H1 (cell line): ENCODE measurements at regions not wholly inside any gene's neighbourhood (a gene's known extent, or its start where the extent isn't known, plus 50 kb on each side); places are given as distances from the start of the nearest gene placed in this dataset.

ENCODE experiments used
- CTCF ChIA-PET: fragments of 300-600 bp; sonication (Branson Sonifier 250); formaldehyde crosslinking; loops from one replicate; lab custom pipeline; 2021; ENCODE audit not compliant: partially characterized antibody; lab: Charles Lee
- POLR2A ChIA-PET: fragments of 300-600 bp; sonication (Branson Sonifier 250); formaldehyde crosslinking; loops from one replicate; lab custom pipeline; 2021; ENCODE audit warnings: inconsistent platforms; ENCODE audit not compliant: partially characterized antibody; lab: Charles Lee
- DNase-seq, 2 experiments: peaks; one replicate each; pipeline versions ENCODE4 v3.0.0 to v3.0.0-alpha.2; 2010 to 2022; ENCODE audit warnings: low spot score in 2 of 2, low read depth in 1 of 2, mixed read lengths in 1 of 2
- FAIRE-seq: peaks from 2 replicates; lab custom pipeline; 2011; peaks lifted over from hg19 to GRCh38; lab: Jason Lieb, UNC
- H2AFZ ChIP-seq: 2 replicates; pipeline ENCODE4 v1.8.1; 2012; ENCODE audit warnings: low read length, inconsistent platforms
- H2AK5ac ChIP-seq: 2 replicates; pipeline ENCODE4 v1.6.1; 2013; ENCODE audit warnings: low read depth, low read length
- H2BK120ac ChIP-seq: replicated peaks from 2 replicates; pipeline ENCODE3; 2013; ENCODE audit warnings: low read depth, low read length, inconsistent platforms
- H2BK12ac ChIP-seq: 2 replicates; pipeline ENCODE4 v1.6.1; 2013; ENCODE audit warnings: low read depth, low read length
- H2BK15ac ChIP-seq: 2 replicates; pipeline ENCODE4 v1.6.1; 2013; ENCODE audit warnings: low read length
- H2BK20ac ChIP-seq: 2 replicates; pipeline ENCODE4 v1.6.1; 2013; ENCODE audit warnings: low read length
- H2BK5ac ChIP-seq: 2 replicates; pipeline ENCODE4 v1.6.1; 2013; ENCODE audit warnings: low read depth, low read length
- H3K14ac ChIP-seq: 2 replicates; pipeline ENCODE4 v1.6.1; 2013; ENCODE audit warnings: inconsistent platforms; ENCODE audit not compliant: insufficient read length
- H3K18ac ChIP-seq: 2 replicates; pipeline ENCODE4 v1.6.1; 2013; ENCODE audit warnings: low read length; ENCODE audit errors: extremely low read depth
- H3K23ac ChIP-seq: 2 replicates; pipeline ENCODE4 v1.6.1; 2013; ENCODE audit warnings: inconsistent platforms; ENCODE audit not compliant: insufficient read length
- H3K23me2 ChIP-seq: 2 replicates; pipeline ENCODE4 v1.6.1; 2013; ENCODE audit warnings: low read depth, low read length
- H3K27ac ChIP-seq: 2 replicates; pipeline ENCODE4 v1.6.1; 2011; ENCODE audit warnings: low read depth, low read length, inconsistent platforms
- H3K27me3 ChIP-seq, 4 experiments: replicated peaks in 1 of 4; 1 replicate in 1 of 4; 2 replicates in 3 of 4; pipeline versions ENCODE4 v1.6.1 to v1.8.1; 2011 to 2013; ENCODE audit warnings: low read length in 3 of 4, mild to moderate bottlenecking in 3 of 4, inconsistent platforms in 2 of 4, mixed read lengths in 2 of 4, moderate library complexity in 1 of 4; ENCODE audit not compliant: control insufficient read depth in 3 of 4, insufficient read depth in 3 of 4; ENCODE audit errors: extremely low read depth in 1 of 4
- H3K36me3 ChIP-seq, 4 experiments: 2 replicates each; pipeline versions ENCODE4 v1.6.1 to v1.8.1; 2011 to 2013; ENCODE audit warnings: mild to moderate bottlenecking in 4 of 4, low read length in 3 of 4, moderate library complexity in 2 of 4, control low read depth in 1 of 4, inconsistent platforms in 1 of 4; ENCODE audit not compliant: insufficient read depth in 4 of 4, control insufficient read depth in 2 of 4
- H3K4ac ChIP-seq: replicated peaks from 2 replicates; pipeline ENCODE3; 2013; ENCODE audit warnings: low read length, low read depth, mixed read lengths, inconsistent platforms; ENCODE audit not compliant: insufficient read length
- H3K4me1 ChIP-seq, 4 experiments: replicated peaks in 1 of 4; 1 replicate in 1 of 4; 2 replicates in 3 of 4; pipeline versions ENCODE4 v1.6.1 to v1.8.1; 2011 to 2013; ENCODE audit warnings: low read length in 3 of 4, inconsistent platforms in 2 of 4, mixed read lengths in 1 of 4; ENCODE audit not compliant: insufficient read depth in 4 of 4, control insufficient read depth in 3 of 4
- H3K4me2 ChIP-seq, 2 experiments: 2 replicates each; pipeline versions ENCODE4 v1.6.1 to v1.8.1; 2011 to 2013; ENCODE audit warnings: low read depth in 2 of 2, low read length in 2 of 2, control low read depth in 1 of 2, inconsistent platforms in 1 of 2, mild to moderate bottlenecking in 1 of 2; ENCODE audit not compliant: insufficient read depth in 1 of 2
- H3K4me3 ChIP-seq, 4 experiments: fragments of 200-600, 300-600 bp in 1 of 4; sonication (generic), shearing (Covaris generic), sonication (Bioruptor Twin) in 1 of 4; 2 replicates each; pipeline versions ENCODE4 v1.5.1 to v1.8.1; 2011 to 2016; ENCODE audit warnings: low read length in 4 of 4, low read depth in 3 of 4, control low read depth in 2 of 4, inconsistent platforms in 2 of 4, mild to moderate bottlenecking in 2 of 4, mixed read lengths in 1 of 4, moderate library complexity in 1 of 4; ENCODE audit not compliant: insufficient read depth in 2 of 4; ENCODE audit errors: extremely low read depth in 1 of 4
- H3K56ac ChIP-seq: replicated peaks from 2 replicates; pipeline ENCODE3; 2013; ENCODE audit warnings: low read depth, mild to moderate bottlenecking, mixed read lengths, low read length, inconsistent platforms; ENCODE audit not compliant: insufficient read length
- H3K79me1 ChIP-seq: 2 replicates; pipeline ENCODE4 v1.6.1; 2013; ENCODE audit warnings: low read depth, low read length, control low read depth
- H3K79me2 ChIP-seq, 2 experiments: 2 replicates each; pipeline versions ENCODE4 v1.6.1 to v1.8.1; 2012 to 2013; ENCODE audit warnings: low read length in 2 of 2, mild to moderate bottlenecking in 2 of 2, inconsistent platforms in 1 of 2; ENCODE audit not compliant: insufficient read depth in 2 of 2, control insufficient read depth in 1 of 2
- H3K9ac ChIP-seq, 4 experiments: replicated peaks in 1 of 4; 1 replicate in 1 of 4; 2 replicates in 3 of 4; pipeline versions ENCODE4 v1.6.1 to v1.8.1; 2011 to 2013; ENCODE audit warnings: low read depth in 3 of 4, low read length in 3 of 4, control low read depth in 2 of 4, mild to moderate bottlenecking in 2 of 4, moderate library complexity in 2 of 4, inconsistent platforms in 1 of 4; ENCODE audit errors: extremely low read depth in 1 of 4
- H3K9me3 ChIP-seq, 2 experiments: 2 replicates each; pipeline versions ENCODE4 v1.6.1 to v1.8.1; 2012 to 2013; ENCODE audit warnings: mild to moderate bottlenecking in 2 of 2, moderate library complexity in 2 of 2, control low read depth in 1 of 2, inconsistent platforms in 1 of 2, low read depth in 1 of 2, low read length in 1 of 2, mixed read lengths in 1 of 2; ENCODE audit not compliant: insufficient read depth in 2 of 2
- H4K20me1 ChIP-seq, 2 experiments: replicated peaks in 1 of 2; 2 replicates each; pipeline versions ENCODE3 to v1.8.1; 2011 to 2013; ENCODE audit warnings: inconsistent platforms in 2 of 2, low read length in 2 of 2, mild to moderate bottlenecking in 1 of 2; ENCODE audit not compliant: insufficient read depth in 2 of 2, control insufficient read depth in 1 of 2
- H4K5ac ChIP-seq: 2 replicates; pipeline ENCODE4 v1.6.1; 2013; ENCODE audit warnings: low read length, low read depth, mixed read lengths, inconsistent platforms; ENCODE audit not compliant: insufficient read length
- H4K8ac ChIP-seq: 2 replicates; pipeline ENCODE4 v1.8.0; 2013; ENCODE audit warnings: mild to moderate bottlenecking, moderate library complexity, low read length, inconsistent platforms; ENCODE audit not compliant: insufficient read depth; ENCODE audit errors: extremely low read depth
- H4K91ac ChIP-seq: replicated peaks from 2 replicates; pipeline ENCODE3; 2013; ENCODE audit warnings: low read length, mixed read lengths, inconsistent platforms; ENCODE audit not compliant: insufficient read length
- BACH1 ChIP-seq: IDR thresholded peaks from 2 replicates; pipeline ENCODE4 v1.6.1; 2012; ENCODE audit warnings: low read length, improper control_type of control experiment
- CHD1 ChIP-seq: IDR thresholded peaks from 2 replicates; pipeline ENCODE4 v1.6.1; 2012; ENCODE audit warnings: low read depth, low read length, improper control_type of control experiment
- EGR1 ChIP-seq: IDR thresholded peaks from 2 replicates; pipeline ENCODE4 v1.6.1; 2011; ENCODE audit warnings: low read depth, low read length, borderline replicate concordance
- EP300 ChIP-seq, 2 experiments: IDR thresholded peaks; 1 replicate in 1 of 2; 2 replicates in 1 of 2; pipeline ENCODE4 v1.6.1; 2011 to 2012; ENCODE audit warnings: low read depth in 2 of 2, low read length in 2 of 2, mild to moderate bottlenecking in 2 of 2, borderline replicate concordance in 1 of 2, inconsistent platforms in 1 of 2, moderate library complexity in 1 of 2
- GTF2F1 ChIP-seq: IDR thresholded peaks from 2 replicates; pipeline ENCODE4 v1.6.1; 2012; ENCODE audit warnings: low read depth, low read length, improper control_type of control experiment, borderline replicate concordance
- HDAC2 ChIP-seq, 2 experiments: fragments of 300-600 bp in 1 of 2; sonication (generic) in 1 of 2; IDR thresholded peaks; 2 replicates each; pipeline ENCODE4 v1.6.1; 2011 to 2012; ENCODE audit warnings: low read depth in 2 of 2, low read length in 2 of 2, mild to moderate bottlenecking in 2 of 2, moderate library complexity in 2 of 2, borderline replicate concordance in 1 of 2, inconsistent platforms in 1 of 2
- JUN ChIP-seq: IDR thresholded peaks from 2 replicates; pipeline ENCODE4 v1.6.1; 2011; ENCODE audit warnings: low read depth, mild to moderate bottlenecking, improper control_type of control experiment, low read length
- KDM1A ChIP-seq: fragments of 200-600, 300-600 bp; sonication (generic); IDR thresholded peaks from 2 replicates; pipeline ENCODE4 v1.7.1; 2016; ENCODE audit warnings: mild to moderate bottlenecking, low read length, borderline replicate concordance
- PHF8 ChIP-seq: fragments of 200-600 bp; sonication (generic); conservative IDR thresholded peaks from 2 replicates; pipeline ENCODE4 v1.7.1; 2012; ENCODE audit warnings: low read depth, mild to moderate bottlenecking, inconsistent platforms, low read length, moderate library complexity
- POU5F1 ChIP-seq: IDR thresholded peaks from 2 replicates; pipeline ENCODE4 v1.6.1; 2011; ENCODE audit warnings: low read depth, mild to moderate bottlenecking, low read length, moderate library complexity
- SAP30 ChIP-seq: fragments of 300-600 bp; sonication (generic); IDR thresholded peaks from 2 replicates; pipeline ENCODE4 v1.7.1; 2012; ENCODE audit warnings: low read length, moderate library complexity, mild to moderate bottlenecking, inconsistent platforms; ENCODE audit not compliant: insufficient read depth, insufficient replicate concordance
- SUZ12 ChIP-seq: fragments of 200-600 bp; sonication (generic); IDR thresholded peaks from 2 replicates; pipeline ENCODE4 v1.6.1; 2012; ENCODE audit warnings: mild to moderate bottlenecking, inconsistent platforms, low read length, moderate library complexity, mixed read lengths
- TEAD4 ChIP-seq: IDR thresholded peaks from 2 replicates; pipeline ENCODE4 v1.6.1; 2012; ENCODE audit warnings: low read depth, low read length, inconsistent platforms, mixed read lengths
- WGBS, 2 experiments: shearing (Covaris generic) in 1 of 2; methylation state at CpG; one replicate each; pipeline versions ENCODE4 v1.1.6 to v1.1.7; 2013 to 2015; ENCODE audit warnings: low lambda C conversion rate in 2 of 2, mixed read lengths in 2 of 2, inconsistent platforms in 1 of 2, low coverage in 1 of 2, missing lambda C conversion rate in 1 of 2; ENCODE audit not compliant: insufficient replicate concordance in 2 of 2, insufficient coverage in 1 of 2, insufficient read length in 1 of 2; ENCODE audit errors: extremely low coverage in 1 of 2, missing lambda C conversion rate in 1 of 2; 5-methylcytosine and 5-hydroxymethylcytosine counted together

DNA sequence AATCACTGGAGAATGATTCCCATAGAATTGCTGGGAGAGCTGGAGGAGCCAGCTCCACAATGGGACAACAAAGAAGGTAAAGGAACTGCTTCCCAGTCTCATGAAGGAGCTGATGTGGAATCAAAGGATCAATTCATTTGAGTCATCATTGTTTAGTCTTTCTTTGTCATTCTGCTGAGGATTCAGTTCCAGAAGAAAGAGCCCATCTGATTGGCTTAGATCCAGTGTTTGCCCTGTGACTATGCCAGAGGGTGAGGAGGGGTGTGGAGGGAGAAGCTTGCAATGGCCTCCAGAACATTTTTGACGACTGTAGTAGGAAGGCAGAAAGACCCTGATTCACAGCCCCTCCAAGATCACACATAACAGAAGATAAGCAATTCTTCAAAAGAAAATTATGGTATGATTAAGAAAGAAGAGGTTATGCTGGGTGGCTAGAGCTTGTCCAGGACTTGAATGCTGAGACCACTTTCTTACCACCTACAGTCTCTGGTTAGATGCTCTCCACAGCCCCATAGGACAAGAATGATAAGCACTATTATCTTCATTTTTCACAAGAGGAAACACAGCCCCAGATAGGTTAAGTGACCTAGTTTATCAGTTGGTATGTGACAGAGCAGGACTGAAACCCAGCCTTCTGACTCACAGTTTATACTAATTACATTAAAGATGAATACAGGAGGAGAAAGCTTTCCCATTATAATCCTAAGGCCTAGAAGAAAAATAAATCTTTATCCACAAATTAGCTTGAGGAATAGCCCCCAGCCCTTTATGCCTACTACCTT, 363.1 kb downstream of the PRELID2 start:
- Histone ChIP-seq H2BK20ac (no peak overlapping the region), H2BK5ac (no peak overlapping the region), H3K27me3 (no peaks in the 10 kb centered on the region), H4K5ac (no peak overlapping the region), H2AFZ (no peak overlapping the region), H3K36me3 (no peaks in the 10 kb centered on the region), H3K4ac (no peak overlapping the region), H3K27ac (no peak overlapping the region), H3K79me1 (no peaks in the 10 kb centered on the region), H2BK12ac (no peak overlapping the region), H3K4me1 (no peaks in the 10 kb centered on the region), H3K14ac (no peak overlapping the region), H2BK120ac (no peak overlapping the region), H3K23ac (no peak overlapping the region), H2BK15ac (no peak overlapping the region), H4K8ac (no peak overlapping the region), H3K18ac (no peak overlapping the region), H3K79me2 (no peaks in the 10 kb centered on the region), H2AK5ac (no peak overlapping the region), H3K9me3 (no peaks in the 10 kb centered on the region), H3K4me3 (no peak overlapping the region), H3K56ac (no peak overlapping the region), H4K91ac (no peak overlapping the region), H3K9ac (no peak overlapping the region), H3K23me2 (no peaks in the 10 kb centered on the region), H3K4me2 (no peak overlapping the region), H4K20me1 (no peaks in the 10 kb centered on the region)
- FAIRE-seq: no peak
- POLR2A ChIA-PET: no interaction called here
- WGBS, 2 experiments: 59% methylated on average over 1 of the region's 1 CpG; no CpG with 5 or more reads in 1 of the 2 experiments
- no peak for DNase-seq
- CTCF ChIA-PET: no interaction called here
- TF ChIP-seq POU5F1 (no peak), BACH1 (no peak), EP300 (IDR thresholded peaks at IDR 0.05; ENCODE audit: borderline replicate concordance in 1 of 2, low read depth in 2 of 2, low read length in 2 of 2) (no peak), CHD1 (no peak), PHF8 (no peak), SAP30 (no peak), SUZ12 (no peak), GTF2F1 (no peak), EGR1 (no peak), KDM1A (no peak), TEAD4 (no peak), JUN (no peak), HDAC2 (IDR thresholded peaks at IDR 0.05; ENCODE audit: borderline replicate concordance in 1 of 2, low read depth in 2 of 2, low read length in 2 of 2) (no peak)
